Retinal pigment epithelial cell (primary cell): ENCODE measurements at regions not wholly inside any gene's neighbourhood (a gene's known extent, or its start where the extent isn't known, plus 50 kb on each side); places are given as distances from the start of the nearest gene placed in this dataset.

Experiments
- DNase-seq: peaks from one replicate; pipeline ENCODE4 v3.0.0-alpha.2; 2010; ENCODE audit warnings: low read depth
- H3K4me3 ChIP-seq: 2 replicates; pipeline ENCODE4 v1.5.1; 2011; ENCODE audit warnings: mild to moderate bottlenecking, low read length, control low read depth, moderate library complexity
- TF ChIP-seq, protein P1 (sequence below): conservative IDR thresholded peaks from 2 replicates; pipeline ENCODE4 v1.5.1; 2011; ENCODE audit warnings: low read depth, low read length, control low read depth, inconsistent platforms

DNA sequence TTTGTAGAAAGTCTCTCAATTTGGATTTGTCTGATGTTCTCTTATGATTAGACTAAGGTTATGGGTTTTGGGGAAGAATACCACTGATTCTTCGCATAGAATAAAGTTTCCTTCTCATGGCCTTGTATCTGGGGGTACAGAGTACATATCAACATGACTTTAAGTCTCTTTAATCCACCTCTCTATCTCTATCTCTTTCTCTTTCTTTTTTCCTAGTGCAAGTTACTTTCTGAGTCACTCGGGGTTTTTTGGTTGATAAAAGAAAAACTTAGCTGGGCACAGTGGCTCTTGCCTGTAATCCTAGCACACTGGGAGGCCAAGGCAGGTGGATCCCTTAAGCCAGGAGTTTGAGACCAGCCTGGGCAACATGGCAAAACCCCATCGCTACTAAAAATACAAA, 100.1 kb upstream of the MAP4K3 start:
- no peak for DNase-seq
- H3K4me3 ChIP-seq: no peak overlapping the region
- TF ChIP-seq, protein P1, sequence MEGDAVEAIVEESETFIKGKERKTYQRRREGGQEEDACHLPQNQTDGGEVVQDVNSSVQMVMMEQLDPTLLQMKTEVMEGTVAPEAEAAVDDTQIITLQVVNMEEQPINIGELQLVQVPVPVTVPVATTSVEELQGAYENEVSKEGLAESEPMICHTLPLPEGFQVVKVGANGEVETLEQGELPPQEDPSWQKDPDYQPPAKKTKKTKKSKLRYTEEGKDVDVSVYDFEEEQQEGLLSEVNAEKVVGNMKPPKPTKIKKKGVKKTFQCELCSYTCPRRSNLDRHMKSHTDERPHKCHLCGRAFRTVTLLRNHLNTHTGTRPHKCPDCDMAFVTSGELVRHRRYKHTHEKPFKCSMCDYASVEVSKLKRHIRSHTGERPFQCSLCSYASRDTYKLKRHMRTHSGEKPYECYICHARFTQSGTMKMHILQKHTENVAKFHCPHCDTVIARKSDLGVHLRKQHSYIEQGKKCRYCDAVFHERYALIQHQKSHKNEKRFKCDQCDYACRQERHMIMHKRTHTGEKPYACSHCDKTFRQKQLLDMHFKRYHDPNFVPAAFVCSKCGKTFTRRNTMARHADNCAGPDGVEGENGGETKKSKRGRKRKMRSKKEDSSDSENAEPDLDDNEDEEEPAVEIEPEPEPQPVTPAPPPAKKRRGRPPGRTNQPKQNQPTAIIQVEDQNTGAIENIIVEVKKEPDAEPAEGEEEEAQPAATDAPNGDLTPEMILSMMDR: no peak

DNA sequence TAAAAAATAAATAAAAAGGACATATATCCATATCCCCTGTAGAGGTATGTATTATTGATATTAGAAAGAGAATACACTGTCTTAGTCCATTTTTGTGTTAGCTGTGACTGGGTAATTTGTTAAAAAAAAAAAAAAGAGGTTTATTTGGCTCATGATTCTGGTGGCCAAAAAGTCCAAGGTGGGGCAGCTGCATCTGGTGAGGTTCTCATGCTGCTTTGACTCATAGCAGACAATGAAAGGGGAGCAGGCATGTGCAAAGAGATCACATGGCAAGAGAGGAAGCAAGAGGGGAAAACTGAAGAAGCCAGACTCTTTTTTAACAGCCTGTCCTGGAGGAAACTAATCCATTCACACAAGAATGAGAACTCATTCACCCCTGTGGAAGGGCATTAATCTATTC, 101.6 kb upstream of the MAP4K3 start:
- DNase-seq: no peak
- TF ChIP-seq, protein P1: no peak
- no peak overlapping the region for H3K4me3 ChIP-seq

DNA sequence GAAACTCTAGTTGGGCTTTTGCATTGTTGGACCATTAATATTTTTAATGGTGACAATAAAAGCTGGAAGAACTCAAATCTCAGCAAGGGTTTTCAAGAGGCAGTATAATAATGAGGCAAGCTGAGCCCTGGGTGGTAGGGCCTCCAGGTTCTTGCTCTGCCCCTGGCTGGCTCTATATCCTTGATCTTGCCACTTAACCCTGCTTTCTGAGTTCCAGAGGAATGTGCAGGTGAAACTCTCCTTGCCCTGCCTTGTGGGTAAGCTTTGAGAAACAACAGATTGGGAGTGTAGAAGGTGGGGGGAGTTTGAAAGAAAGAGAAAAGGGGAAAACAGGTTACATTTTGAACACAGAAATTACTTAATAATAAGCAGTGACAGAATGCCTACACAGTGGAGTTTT, 103.3 kb upstream of the MAP4K3 start:
- TF ChIP-seq, protein P1: no peak
- no peak overlapping the region for H3K4me3 ChIP-seq
- no peak for DNase-seq

DNA sequence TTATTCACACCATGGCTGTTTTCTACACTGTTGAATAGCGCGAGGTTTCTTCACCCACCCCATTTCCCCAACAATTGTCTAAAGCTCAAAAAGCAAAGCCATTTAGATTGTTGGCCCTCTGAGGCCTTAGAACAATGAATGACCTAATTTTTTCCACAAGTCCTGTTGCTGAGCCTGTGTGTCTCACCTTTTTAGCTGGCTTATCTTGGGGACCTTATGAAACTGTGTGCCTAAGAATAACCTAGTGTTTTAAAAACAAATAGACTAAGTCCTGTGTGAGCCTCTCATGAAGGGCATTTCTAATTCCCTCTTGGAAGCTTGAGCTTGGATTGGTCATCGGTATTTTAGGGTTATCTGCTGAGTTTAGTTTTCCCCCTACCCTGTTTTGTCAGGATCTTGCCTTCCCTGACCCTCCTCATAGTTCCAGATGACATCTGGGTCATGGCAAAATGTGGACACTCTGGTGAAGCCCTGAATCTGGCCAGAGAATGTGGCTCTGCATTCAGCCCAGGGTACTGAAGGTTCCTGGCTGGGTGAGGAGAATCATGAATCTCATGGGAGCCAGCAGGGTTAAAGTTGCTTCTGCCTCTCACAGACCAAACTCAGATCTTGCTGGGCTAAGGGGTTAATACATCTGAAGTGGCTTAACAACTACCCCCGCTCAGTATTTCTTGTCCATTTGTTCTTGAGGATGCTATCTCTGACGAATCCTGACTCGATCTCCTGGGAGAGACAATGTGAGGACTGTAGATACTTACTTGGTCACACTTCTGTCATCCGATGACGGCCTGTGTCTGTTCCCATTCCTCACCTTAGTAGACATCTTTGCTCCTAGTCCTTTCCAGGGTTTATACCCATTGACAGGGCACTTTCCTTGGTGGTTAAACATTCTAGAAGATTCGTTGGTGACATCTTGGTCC, 104.2 kb upstream of the MAP4K3 start:
- TF ChIP-seq, protein P1: no peak

DNA sequence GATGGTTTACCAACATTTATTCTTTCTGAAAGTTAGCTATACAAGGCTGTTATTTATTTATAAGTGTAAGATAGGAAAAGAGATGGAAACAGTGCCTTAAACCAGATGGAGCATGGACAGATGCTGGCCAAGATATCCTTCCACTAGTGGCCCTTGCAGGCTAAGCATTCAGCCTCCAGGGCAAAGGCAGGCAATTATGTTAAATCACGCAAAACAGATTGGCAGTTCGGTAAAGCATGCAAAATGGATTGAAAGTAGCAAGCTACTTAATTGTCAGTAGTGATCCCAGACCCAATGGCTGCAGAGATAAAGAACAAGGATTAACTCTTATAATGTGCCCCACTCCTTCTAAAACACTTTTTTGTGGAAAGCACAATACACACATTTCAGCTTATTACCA, 105.4 kb upstream of the MAP4K3 start:
- no peak for DNase-seq
- TF ChIP-seq, protein P1: no peak

More for the DNA sequence above, 104.2 kb upstream of the MAP4K3 start:
- H3K4me3 ChIP-seq: no peak overlapping the region
- no peak for DNase-seq

DNA sequence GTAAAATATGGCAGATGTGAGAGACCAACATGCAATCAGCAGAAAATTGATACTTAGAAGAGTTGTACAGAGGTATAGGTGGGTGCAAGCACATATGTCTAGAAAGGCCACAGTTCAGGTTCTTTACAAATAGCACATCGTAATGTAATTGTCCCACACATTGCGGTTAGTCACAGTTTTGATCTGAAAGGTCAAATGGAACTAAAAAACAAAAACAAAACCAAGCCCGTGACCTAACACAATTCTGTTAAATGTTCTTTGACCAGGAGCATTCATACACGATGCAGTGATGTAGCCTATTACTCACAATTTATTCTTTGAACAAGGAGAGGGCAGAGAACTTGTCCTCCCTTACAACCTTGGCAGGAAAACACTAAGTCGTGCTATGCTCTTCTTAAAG, 108.9 kb upstream of the MAP4K3 start:
- no peak overlapping the region for H3K4me3 ChIP-seq
- TF ChIP-seq, protein P1: no peak
- no peak for DNase-seq

More for the DNA sequence above, 105.4 kb upstream of the MAP4K3 start:
- H3K4me3 ChIP-seq: no peak overlapping the region

DNA sequence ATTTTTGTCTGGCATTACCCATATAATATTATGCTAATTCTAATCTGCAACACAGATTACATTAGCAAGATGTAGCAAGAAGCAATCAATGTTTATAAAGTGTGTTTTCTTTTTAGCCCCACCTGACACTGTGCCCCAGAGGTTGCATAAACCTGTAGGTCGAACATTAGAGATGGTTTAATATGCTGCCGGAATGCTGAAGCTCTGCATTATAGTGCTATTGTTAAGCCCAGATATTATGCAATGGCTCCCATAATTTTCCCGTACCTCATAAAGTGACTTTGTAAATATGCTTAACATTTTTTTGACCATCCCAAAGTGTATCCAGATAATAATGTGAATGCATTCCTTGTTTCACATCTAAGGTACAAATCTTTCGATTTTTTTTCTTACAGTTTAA, 109.3 kb upstream of the MAP4K3 start:
- TF ChIP-seq, protein P1: no peak
- no peak for DNase-seq

More for the DNA sequence above, 109.3 kb upstream of the MAP4K3 start:
- no peak overlapping the region for H3K4me3 ChIP-seq
